ENCODE measurements at regions not wholly inside any gene's neighbourhood (a gene's known extent, or its start where the extent isn't known, plus 50 kb on each side); places are given as distances from the start of the nearest gene placed in this dataset.
"Not testable (repeated sequence)": the region's sequence is repeated elsewhere in the genome, so short reads cannot be mapped to it uniquely, and the experiment has no call there.

DNA sequence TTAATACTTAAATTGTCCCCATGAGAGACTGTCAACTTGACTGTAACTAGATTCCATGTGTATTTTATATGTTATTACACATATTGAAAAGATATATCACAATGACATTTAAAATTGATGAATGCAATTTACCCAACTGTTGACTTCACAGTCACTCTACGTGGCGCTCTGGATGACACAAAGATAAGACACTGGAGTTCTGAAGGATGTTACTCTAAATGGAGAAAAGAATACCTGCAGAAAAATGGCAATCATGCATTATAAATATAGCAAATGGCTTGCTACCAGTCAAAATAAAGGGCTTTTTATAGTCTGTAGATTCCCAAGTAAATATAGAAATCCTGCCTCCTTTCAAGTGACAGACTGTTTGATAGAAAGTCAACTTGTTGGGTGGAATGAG lies 143.6 kb upstream of the KLF6 start:
- no peak for DNase-seq (ENCODE audit: low spot score)

DNA sequence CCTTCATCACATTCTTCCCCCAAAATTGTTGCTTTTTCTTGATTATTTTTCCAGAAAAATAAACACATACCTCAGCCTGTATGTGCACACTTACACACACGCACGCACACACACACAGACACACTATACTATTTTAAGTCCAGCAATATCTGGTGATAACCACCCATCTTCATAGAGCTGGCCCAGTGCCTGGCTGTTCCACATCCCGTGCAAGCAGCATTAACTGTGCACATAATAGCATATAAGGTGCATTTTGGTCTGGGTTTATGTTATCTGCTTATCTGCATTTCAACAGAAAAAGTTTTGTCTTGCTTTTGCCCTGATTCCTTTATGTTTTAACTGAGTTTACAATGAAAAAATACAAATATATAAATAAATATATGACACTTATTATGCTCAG lies 143.1 kb upstream of the KLF6 start:
- no peak for DNase-seq (ENCODE audit: low spot score)

DNA sequence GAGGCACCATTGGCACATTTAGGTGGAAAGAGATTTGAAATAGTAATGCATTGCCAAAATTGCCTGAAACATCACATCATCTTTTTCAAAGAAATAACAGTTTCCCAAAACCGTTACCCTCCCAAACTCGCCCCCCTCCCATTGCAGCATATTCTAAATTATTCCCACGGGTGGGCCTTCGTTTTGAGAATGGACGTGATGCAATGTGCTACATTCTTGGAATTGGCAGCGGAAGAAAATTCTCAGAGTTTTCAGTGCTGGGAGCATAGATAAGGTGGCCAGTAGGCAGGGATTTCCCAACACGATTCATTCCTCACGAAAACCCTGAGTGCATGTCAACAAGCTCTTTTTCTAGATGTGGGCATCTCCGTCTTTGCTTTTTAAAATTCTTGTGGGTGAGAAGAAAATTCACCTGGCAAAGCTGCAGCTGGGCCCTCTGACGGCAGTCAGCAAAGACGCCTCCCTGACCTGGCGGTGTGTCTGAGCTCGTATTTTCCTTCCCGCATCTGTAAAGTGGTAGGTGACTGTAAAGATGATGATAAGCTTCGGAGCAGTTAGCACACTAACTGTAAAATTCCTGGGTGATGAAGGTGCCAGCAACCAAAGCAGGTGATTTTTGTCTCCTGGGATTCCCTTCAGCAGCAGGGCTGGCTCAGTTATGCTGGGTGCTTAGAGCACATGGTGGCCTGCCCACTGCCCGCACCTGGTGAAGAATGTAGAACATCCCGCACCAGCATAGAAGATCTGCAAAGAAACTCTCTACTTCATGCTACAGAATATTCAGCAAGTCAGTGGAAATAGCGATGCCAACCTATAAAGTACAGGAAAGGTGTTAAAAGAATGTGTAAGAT lies 141.9 kb upstream of the KLF6 start:
- peak; percentile 28 for DNase-seq (ENCODE audit: low spot score)

DNA sequence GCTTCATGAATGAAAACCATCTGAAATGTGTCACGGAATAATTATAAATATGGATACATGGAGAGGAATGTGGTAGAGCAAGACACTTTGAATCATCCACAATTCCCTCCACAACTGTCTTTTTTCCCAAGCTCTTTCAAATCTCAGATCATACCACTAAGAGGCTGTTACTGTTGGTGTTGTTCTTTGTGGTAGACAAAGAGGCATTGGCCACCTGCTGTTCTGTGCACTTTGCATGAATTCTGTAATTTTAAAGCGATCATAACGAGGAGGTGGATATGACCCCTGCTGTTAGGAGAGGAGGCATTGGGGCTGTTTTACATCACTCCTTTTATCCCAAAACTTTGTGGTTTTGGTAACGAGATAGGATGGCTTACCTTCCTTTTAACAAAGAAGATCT lies 141.2 kb upstream of the KLF6 start:
- DNase-seq (ENCODE audit: low spot score), result no peak

DNA sequence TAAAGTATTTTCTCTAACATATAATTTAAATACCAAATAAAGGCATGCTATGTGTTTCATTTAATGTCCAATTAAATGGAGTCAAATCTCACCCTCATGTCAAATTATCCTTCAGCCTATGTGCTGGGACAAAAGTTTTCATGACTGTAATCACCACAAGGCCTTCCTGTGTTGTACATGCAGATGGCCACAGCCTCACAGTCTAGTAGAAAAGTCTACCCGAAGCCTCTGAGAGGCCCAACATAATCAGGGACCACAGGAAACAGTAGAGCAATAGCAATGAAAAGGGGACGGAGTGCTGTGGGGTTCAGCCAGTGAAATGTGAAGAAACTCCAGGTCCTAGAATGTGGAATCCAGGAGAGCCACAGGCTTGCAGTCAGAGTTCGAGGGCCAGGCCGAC lies 140.2 kb upstream of the KLF6 start:
- DNase-seq (ENCODE audit: low spot score), result no peak

DNA sequence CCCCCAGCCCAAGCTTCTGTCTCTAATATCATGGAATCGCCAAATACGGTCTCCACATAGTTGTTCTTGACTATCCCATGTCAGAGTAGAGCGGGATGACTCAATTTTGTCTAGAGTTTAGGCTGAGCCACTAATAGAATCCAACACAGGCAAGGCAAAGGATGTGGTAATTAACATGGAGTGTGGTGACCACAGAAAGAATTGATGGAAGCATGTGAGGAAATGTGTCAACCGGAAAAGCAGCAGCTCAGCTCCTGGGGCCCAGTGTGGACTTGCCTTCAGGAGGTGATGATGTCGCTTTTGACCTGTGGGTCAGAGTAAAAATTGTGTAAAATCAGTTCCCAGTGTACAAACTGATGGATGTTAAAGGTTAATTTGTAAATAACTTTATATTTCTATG lies 139.3 kb upstream of the KLF6 start:
- no peak for DNase-seq (ENCODE audit: low spot score)

DNA sequence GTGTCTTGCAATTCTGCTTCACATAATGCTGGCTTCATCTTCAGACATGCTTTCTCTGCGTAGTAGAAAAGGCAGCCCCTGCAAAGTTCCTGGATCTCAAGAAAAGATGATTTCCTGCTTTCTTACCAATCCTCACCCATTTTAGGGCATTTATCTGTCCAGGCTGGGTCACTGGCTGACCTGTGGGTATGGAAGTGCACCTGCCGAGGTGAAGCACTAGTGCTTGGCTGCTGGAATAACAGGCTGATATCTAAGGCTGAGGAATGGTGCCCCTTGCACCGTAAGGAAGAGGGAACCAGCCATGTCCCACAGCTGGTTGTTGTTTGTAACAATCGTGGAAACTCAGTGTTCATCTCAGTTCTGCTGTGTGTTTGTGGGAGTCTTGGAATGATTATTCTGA lies 138.0 kb upstream of the KLF6 start:
- no peak for DNase-seq (ENCODE audit: low spot score)

DNA sequence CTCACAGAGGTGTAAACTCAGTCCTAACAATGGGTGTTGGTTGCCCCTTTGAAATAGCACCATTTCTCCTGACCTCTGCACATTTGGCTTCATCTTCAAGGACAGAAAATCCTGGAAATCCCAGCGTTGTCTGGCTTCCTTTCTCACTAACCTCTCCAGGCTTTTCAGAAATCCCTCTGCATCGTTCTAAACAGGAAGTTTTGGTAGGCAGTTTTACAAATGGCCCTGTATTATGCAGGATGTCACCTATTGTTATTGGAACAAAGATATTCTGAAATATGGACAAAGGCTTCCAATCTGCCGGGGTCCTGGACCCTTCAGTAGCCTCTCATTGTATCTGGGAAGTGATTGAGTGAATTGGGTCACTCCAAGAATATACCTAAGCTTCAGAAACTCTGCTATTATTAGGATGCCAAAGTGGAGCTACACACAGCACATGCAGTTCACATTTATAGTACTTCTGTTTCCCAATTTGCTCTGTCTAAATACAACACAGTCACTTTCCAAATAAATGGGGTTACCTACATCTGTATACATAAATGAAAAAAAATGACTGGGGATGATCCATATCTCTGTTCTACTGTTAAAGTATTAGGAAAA lies 134.8 kb upstream of the KLF6 start:
- no peak for DNase-seq (ENCODE audit: low spot score)

DNA sequence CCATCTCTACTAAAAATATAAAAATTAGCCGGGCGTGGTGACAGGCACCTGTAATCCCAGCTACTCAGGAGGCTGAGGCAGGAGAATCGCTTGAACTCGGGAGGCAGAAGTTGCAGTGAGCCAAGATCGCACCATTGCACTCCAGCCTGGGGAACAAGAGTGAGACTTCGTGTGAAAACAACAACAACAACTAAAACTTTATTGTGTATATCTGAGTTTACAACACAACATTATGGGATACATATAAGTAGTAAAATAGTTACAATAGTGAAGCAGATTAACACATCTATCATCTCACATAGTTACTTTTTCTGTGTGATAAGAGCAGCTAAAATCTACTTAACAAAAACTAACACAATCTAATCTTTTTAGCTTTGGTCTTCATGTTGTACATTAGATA lies 132.4 kb upstream of the KLF6 start:
- DNase-seq (ENCODE audit: low spot score), result not testable (repeated sequence)

DNA sequence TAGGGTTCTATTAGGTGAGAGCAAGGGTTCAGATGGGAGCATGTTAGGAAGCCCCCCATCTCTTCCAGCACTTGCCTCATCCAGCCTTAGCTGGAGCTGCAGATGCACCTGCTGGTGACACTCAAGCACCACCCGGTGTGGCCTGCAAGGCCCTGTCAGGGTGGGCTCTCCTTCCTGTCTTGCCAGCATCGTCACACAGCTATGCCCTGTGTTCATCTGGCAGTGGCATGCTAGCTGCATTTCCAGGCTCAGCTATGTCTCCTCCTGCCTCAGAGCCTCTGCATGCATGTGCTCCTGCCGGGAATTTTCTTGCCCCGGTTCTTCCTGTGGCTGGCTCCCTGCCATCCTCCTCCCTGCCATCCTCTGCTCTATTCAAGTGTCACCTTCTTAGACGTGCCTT lies 129.7 kb upstream of the KLF6 start:
- no peak for DNase-seq (ENCODE audit: low spot score)

DNA sequence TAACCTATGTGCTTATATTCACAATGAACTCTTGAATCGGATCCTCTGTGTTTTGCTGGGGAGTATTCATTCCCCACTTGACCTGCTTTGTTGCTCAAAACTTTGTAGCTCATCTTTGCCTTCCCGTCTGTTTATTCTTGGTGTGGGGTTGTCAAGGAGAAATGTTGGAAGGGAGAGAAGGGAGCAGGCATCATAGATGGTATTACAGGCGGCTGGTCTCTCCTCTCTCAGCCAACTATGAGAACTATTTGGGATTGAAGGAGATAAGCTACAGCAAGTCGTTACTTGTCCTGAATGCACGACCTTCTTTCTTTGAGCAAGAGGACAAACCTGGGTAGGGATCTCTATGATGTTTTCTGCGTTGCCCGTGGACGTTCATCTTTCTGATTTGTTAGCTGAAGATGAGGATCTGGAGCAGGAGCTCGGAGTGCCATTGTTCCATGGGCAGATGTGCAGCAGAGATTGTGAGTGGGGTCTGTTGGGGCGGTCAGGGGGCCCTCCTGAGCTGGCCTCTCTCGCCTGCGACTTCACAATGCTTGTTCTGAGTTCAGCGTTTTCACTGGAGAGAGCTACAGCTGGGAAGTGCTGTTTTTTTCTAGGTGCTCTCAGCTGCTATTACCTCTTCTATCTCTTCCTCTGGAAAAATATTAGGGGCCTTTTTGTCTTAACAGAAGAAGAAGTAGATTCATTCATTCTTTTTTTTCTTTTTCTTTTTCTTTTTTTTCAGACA lies 126.9 kb upstream of the KLF6 start:
- no peak for DNase-seq (ENCODE audit: low spot score)

DNA sequence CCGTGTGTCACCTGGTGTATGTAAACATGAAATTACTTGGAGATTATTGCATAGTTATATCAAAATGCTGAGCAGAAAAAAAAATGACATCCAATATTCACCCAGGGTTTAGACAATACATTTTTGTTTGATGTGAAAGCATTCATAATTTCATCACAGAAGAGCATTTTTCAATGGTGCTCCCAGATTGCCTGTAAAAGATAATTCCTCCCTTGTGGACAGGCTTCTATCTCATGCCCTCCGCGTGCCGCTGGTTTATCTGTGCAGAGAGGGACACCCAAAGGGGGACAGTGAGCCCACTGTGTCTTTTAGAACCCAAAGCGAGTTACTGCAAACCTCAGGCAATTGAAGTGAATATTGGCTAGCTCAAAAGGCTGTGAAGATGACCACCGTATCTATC lies 126.2 kb upstream of the KLF6 start:
- no peak for DNase-seq (ENCODE audit: low spot score)

DNA sequence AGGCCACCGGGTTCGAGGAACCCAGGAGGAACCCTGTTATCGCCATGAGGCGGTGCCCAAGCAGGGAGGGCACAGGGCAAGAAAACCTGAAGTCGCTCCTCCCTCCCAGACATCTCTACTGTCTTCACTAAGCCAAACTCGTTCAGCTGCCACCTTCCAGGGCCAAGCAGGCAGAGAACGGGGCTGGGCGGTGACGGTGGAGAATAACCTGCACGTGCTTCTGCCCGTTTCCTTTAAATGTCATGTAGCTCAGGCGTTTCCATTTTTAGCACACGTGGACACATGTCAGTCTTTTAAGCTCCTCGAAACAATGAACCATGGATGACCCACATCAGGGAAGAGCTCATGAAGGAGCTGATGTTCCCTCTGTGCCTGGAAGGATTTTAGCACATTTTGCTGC lies 124.3 kb upstream of the KLF6 start:
- DNase-seq (ENCODE audit: low spot score), result no peak

DNA sequence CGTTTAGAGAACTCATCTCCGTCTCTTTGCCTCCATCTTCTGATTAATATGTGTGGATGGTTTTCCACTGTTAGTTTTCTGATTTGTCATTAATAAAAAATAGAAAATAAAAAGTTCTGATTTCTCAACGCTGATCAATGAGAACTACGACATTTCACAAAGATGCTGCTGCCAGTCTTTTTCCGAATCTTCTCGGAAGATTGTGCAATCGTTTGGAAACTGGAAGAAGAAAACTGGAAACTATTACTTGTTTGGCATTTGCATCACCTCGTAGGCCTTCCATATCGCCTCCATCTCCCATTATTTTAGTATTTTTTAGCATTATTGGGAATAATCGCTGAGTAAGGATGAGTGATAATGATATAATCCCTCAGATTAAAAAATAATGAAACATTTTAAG lies 123.2 kb upstream of the KLF6 start:
- no peak for DNase-seq (ENCODE audit: low spot score)

DNA sequence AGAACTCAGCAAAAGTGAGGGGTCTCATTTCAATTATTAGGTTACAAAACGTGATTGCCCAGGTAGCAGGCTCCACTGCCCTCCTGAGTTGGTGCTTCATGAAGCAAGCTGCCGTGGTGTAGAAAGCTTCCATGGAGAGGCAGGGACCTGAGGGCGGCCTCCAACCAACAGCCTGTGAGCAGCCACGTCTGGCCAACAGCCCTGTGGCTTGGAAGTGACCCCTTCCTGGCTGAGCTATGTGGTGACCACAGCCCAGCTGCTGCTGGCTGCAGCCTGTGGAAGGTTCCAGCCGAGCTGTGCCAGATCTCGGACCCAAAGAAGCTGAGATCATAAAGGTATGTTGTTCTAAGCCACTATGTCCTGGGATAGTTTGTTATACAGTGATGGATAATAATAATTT lies 122.5 kb upstream of the KLF6 start:
- no peak for DNase-seq (ENCODE audit: low spot score)

DNA sequence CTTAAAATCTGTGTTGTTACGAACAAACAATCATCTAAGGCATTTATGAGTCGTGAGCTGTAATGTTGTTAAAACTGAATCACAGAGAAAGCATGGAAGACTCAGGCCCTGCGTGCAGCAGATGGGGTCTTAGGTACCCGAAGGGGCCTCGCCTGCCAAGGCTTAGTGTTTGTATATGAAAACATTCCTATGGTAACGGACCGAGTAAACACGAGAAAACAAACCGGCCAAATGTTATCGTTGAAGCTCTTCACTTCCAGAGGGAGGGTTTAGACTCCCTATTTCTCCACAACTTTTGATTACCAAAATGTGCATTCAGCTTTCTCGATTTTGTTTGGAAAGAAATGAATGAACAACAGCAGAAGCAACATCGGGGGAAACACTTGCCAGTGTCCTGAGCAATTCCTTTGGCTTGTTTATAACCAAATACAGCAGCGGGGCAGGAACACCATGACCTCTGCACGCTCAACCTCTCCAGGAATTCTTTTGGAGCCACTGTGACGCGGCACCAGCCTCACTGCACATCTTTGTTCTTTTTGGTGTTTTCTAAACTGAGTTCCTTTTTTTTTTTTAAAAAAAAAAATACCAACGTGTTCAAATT lies 121.6 kb upstream of the KLF6 start:
- DNase-seq (ENCODE audit: low spot score), result no peak

DNA sequence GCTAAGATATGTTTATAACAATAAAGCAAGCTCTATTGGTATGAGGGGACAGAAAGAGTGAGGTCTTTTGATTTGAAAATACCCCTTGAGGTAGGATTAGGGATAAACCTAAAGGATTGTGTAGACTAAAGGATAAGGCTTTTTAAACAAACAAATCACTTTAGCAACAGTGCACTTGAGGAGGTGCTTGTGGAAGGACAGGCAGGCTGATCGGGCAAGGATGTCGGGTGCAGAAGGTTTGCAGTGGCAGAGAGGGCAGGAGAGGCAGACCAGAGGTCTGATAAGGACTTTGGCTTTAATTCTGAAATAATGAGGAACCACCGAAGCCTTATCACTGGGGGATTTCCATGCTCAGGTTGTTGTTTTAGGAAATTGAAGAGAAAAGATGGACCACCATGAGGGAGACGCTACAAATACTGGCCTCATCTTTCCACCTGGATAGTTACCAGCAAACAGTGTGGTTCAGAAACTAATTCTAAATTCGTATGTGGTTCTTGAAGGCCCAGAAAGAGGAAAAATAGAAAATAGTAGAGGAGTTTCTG lies 119.5 kb upstream of the KLF6 start:
- no peak for DNase-seq (ENCODE audit: low spot score)

DNA sequence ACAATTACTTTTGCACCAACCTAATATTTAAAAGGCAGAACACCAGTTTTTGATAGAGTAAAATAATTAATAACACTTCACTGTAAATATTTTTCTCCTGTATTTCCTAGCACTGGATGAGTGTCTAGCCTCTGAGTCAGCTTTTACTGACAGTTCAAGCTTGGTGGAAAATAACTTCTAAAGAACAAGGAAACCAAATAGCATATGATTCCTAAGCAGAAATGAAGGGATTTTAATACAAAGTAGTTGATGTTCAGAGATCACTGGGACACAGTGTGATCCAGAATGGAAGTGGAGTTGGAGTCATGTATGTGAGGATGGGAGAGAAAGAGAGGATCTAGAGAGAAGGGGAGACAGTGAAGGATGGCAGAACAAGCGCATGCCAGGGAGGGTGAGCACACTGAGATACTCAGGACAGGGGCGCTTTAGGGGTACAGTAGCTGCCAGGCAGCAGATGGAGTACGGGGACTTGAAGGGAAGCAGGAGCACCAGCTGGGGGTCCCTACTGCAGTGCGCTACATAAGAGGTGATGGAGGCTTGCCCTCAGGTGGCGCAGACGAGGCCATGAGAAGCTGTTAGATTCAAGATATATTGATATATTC lies 117.9 kb upstream of the KLF6 start:
- DNase-seq (ENCODE audit: low spot score), result no peak

DNA sequence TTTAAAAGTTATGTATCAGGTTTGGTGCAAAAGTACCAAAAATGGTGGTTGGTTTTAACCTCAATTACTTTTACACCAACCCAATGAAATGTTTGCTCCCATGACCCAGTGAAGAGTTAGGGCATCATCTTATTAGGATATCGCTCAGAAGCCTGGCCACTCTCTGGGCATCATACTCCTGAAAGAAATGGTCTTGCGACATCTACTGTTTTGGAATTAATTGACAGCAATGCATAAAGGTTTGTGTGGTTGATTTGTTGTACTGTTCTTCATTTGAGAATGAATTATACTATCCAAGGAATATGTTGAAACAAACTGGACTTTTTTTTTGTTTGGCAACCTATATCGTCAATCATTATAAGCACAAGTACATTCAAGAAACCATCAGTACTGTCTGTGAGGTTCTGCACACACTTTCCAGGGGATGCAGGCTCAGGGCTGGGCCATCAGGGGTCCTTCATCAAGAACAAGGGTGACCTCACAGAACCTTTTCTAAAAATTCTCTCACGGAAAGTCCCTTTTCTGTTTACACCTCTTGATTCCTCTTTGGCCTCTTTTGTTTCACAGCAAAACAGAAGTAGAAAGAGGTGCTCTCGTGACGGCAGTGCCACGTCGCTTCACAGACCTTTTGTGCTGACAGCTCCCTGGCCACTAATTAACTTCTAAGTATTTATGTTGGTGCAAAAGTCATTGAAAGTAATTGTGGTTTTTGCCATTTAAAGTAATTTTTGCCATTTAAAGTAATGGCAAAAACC lies 117.2 kb upstream of the KLF6 start:
- peak; percentile 85 for DNase-seq (ENCODE audit: low spot score)

DNA sequence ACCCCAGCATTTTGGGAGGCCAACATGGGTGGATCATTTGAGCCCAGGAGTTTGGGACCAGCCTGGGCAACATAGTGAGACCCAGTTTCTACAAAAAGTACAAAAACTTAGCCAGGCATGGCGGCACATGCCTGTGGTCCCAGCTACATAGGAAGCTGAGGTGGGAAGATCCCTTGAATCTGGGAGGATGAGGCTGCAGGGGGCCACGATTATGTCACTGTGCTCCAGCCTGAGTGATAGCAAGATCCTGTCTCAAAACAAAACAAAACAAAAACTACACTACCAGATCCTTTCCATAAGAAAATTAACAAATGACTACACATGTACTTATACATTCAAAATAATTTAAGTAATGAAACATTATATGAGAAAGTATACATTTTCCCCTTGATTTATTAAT lies 116.4 kb upstream of the KLF6 start:
- DNase-seq (ENCODE audit: low spot score), result no peak

DNA sequence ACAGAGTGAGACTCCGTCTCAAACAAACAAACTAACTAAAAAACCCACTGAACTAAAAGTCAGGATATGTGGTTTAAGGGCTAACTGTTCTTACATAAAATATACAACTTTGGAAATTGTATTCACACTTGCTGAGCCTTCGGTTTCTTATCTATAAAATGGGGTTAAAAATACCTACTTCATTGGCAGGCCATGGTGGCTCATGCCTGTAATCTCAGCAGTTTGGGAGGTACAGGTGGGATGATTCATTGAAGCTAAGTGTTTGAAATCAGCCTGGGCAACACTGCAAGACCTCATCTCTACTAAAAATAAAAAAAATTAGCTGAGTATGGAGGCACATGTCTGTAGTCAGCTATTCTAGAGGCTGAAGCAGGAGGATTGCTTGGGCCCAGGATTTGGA lies 115.4 kb upstream of the KLF6 start:
- DNase-seq (ENCODE audit: low spot score), result peak; percentile 43
